ENCODE measurements at regions not wholly inside any gene's neighbourhood (a gene's known extent, or its start where the extent isn't known, plus 50 kb on each side); places are given as distances from the start of the nearest gene placed in this dataset.

- no peak for TF ChIP-seq CTCF (IDR thresholded peaks at IDR 0.05)
- TF ChIP-seq POLR2A (IDR thresholded peaks at IDR 0.05): no peak
Measured at GRCh38 chr2:3079466-3079865, 298.2 kb downstream of the EIPR1 start.

Data from thyroid gland (tissue), 4 donors.